ENCODE measurements at regions not wholly inside any gene's neighbourhood (a gene's known extent, or its start where the extent isn't known, plus 50 kb on each side); places are given as distances from the start of the nearest gene placed in this dataset.
"Not testable (repeated sequence)": the region's sequence is repeated elsewhere in the genome, so short reads cannot be mapped to it uniquely, and the experiment has no call there.

DNA sequence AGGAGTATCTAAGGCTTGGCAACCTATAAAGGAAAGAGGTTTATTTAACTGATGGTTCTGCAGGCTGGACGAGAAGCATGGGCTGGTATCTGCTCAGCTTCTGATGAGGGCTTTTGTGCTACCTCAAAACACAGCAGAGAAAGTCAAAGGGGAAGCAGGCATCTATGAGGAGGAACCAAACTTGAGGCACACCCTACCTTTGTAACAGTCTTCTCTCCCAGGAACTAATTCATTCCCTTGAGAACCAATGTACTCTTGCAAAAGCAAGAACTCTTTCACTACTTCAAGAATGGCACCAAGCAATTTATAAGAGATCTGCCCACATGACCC is 109.0 kb downstream of the CGGBP1 start:
- Mint-ChIP-seq H3K9me3 (ENCODE audit: unreplicated experiment) (no peaks in the 10 kb centered on the region), H3K36me3 (ENCODE audit: insufficient read depth, unreplicated experiment) (no peaks in the 10 kb centered on the region), H3K27ac (ENCODE audit: unreplicated experiment) (no peak overlapping the region), H3K4me1 (ENCODE audit: low read depth, unreplicated experiment) (no peaks in the 10 kb centered on the region), H3K4me3 (ENCODE audit: unreplicated experiment) (no peak overlapping the region), H3K27me3 (ENCODE audit: insufficient read depth, unreplicated experiment) (no peaks in the 10 kb centered on the region)
- intact Hi-C loops (cut with micrococcal nuclease; ENCODE audit: unreplicated experiment) = no loop called here
- Histone ChIP-seq H3K27me3 (replicated peaks; ENCODE audit: control insufficient read depth, insufficient read depth, low read length) (no peaks in the 10 kb centered on the region), H3K36me3 (ENCODE audit: control insufficient read depth, insufficient read depth, low read length) (no peaks in the 10 kb centered on the region), H3K9me3 (no peaks in the 10 kb centered on the region), H3K4me1 (no peaks in the 10 kb centered on the region), H3K4me3 (ENCODE audit: low read depth, low read length) (no peak overlapping the region)
- BruUV-seq (replicated peaks) = no TSS peak
- TF ChIP-seq, protein P1, sequence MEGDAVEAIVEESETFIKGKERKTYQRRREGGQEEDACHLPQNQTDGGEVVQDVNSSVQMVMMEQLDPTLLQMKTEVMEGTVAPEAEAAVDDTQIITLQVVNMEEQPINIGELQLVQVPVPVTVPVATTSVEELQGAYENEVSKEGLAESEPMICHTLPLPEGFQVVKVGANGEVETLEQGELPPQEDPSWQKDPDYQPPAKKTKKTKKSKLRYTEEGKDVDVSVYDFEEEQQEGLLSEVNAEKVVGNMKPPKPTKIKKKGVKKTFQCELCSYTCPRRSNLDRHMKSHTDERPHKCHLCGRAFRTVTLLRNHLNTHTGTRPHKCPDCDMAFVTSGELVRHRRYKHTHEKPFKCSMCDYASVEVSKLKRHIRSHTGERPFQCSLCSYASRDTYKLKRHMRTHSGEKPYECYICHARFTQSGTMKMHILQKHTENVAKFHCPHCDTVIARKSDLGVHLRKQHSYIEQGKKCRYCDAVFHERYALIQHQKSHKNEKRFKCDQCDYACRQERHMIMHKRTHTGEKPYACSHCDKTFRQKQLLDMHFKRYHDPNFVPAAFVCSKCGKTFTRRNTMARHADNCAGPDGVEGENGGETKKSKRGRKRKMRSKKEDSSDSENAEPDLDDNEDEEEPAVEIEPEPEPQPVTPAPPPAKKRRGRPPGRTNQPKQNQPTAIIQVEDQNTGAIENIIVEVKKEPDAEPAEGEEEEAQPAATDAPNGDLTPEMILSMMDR (IDR thresholded peaks at IDR 0.05; ENCODE audit: insufficient read depth in 1 of 2, low read depth in 1 of 2, low read length in 1 of 2, severe bottlenecking in 1 of 2, unreplicated experiment in 1 of 2) = no peak
- ChIA-PET POLR2A (no interaction called here), CTCF (no interaction called here)
- no peak for DNase-seq

- Histone ChIP-seq H3K4me3 (ENCODE audit: low read depth, low read length) (no peak overlapping the region), H3K4me1 (no peaks in the 10 kb centered on the region), H3K27me3 (replicated peaks; ENCODE audit: control insufficient read depth, insufficient read depth, low read length) (no peaks in the 10 kb centered on the region), H3K9me3 (no peaks in the 10 kb centered on the region), H3K36me3 (ENCODE audit: control insufficient read depth, insufficient read depth, low read length) (no peaks in the 10 kb centered on the region)
- BruUV-seq (replicated peaks) = no TSS peak
- intact Hi-C loops (cut with micrococcal nuclease; ENCODE audit: unreplicated experiment) = no loop called here
- no peaks in the 10 kb centered on the region for H3K36me3 Mint-ChIP-seq (ENCODE audit: insufficient read depth, unreplicated experiment)
- no peaks in the 10 kb centered on the region for H3K4me1 Mint-ChIP-seq (ENCODE audit: low read depth, unreplicated experiment)
- H3K27ac Mint-ChIP-seq (ENCODE audit: unreplicated experiment) = no peak overlapping the region
- H3K4me3 Mint-ChIP-seq (ENCODE audit: unreplicated experiment) = no peak overlapping the region
- H3K9me3 Mint-ChIP-seq (ENCODE audit: unreplicated experiment) = no peaks in the 10 kb centered on the region
- TF ChIP-seq, protein P1 (IDR thresholded peaks at IDR 0.05; ENCODE audit: insufficient read depth in 1 of 2, low read depth in 1 of 2, low read length in 1 of 2, severe bottlenecking in 1 of 2, unreplicated experiment in 1 of 2) = no peak
- DNase-seq = no peak
- POLR2A ChIA-PET = no interaction called here
- CTCF ChIA-PET = no interaction called here
- no peaks in the 10 kb centered on the region for H3K27me3 Mint-ChIP-seq (ENCODE audit: insufficient read depth, unreplicated experiment)
Observed at GRCh38 chr3:87949189-87949878, 109.5 kb downstream of the CGGBP1 start.

GRCh38 chr3:87946007-87946406 is 112.8 kb downstream of the CGGBP1 start:
- BruUV-seq (replicated peaks); H3K9me3 Mint-ChIP-seq (ENCODE audit: unreplicated experiment); CTCF ChIA-PET; H3K4me1 Mint-ChIP-seq (ENCODE audit: low read depth, unreplicated experiment); H3K4me3 Mint-ChIP-seq (ENCODE audit: unreplicated experiment); H3K36me3 ChIP-seq (ENCODE audit: control insufficient read depth, insufficient read depth, low read length); H3K9me3 ChIP-seq; DNase-seq; H3K27me3 Mint-ChIP-seq (ENCODE audit: insufficient read depth, unreplicated experiment); H3K4me3 ChIP-seq (ENCODE audit: low read depth, low read length); H3K36me3 Mint-ChIP-seq (ENCODE audit: insufficient read depth, unreplicated experiment); intact Hi-C loops (cut with micrococcal nuclease; ENCODE audit: unreplicated experiment); H3K27me3 ChIP-seq (replicated peaks; ENCODE audit: control insufficient read depth, insufficient read depth, low read length); POLR2A ChIA-PET; H3K4me1 ChIP-seq; H3K27ac Mint-ChIP-seq (ENCODE audit: unreplicated experiment): not testable (repeated sequence)

GRCh38 chr3:87942256-87942655 is 116.5 kb downstream of the CGGBP1 start:
- H3K36me3 ChIP-seq (ENCODE audit: control insufficient read depth, insufficient read depth, low read length); DNase-seq; H3K4me3 Mint-ChIP-seq (ENCODE audit: unreplicated experiment); CTCF ChIA-PET; BruUV-seq (replicated peaks); H3K4me1 Mint-ChIP-seq (ENCODE audit: low read depth, unreplicated experiment); H3K27ac Mint-ChIP-seq (ENCODE audit: unreplicated experiment); H3K4me1 ChIP-seq; H3K9me3 Mint-ChIP-seq (ENCODE audit: unreplicated experiment); H3K9me3 ChIP-seq; H3K27me3 Mint-ChIP-seq (ENCODE audit: insufficient read depth, unreplicated experiment); H3K27me3 ChIP-seq (replicated peaks; ENCODE audit: control insufficient read depth, insufficient read depth, low read length); H3K36me3 Mint-ChIP-seq (ENCODE audit: insufficient read depth, unreplicated experiment); intact Hi-C loops (cut with micrococcal nuclease; ENCODE audit: unreplicated experiment); POLR2A ChIA-PET; H3K4me3 ChIP-seq (ENCODE audit: low read depth, low read length): not testable (repeated sequence)

Data from Caco-2 (cell line).